ENCODE measurements at regions not wholly inside any gene's neighbourhood (a gene's known extent, or its start where the extent isn't known, plus 50 kb on each side); places are given as distances from the start of the nearest gene placed in this dataset.

- no peak for TF ChIP-seq TCF4 (CRISPR knock-in tag; IDR thresholded peaks at IDR 0.05; ENCODE audit: borderline replicate concordance)
- TF ChIP-seq TSHZ2 (CRISPR knock-in tag; IDR thresholded peaks at IDR 0.05) = no peak
- TF ChIP-seq CREB5 (CRISPR knock-in tag; IDR thresholded peaks at IDR 0.05; ENCODE audit: low read depth) = no peak
- no peak for TF ChIP-seq CSRNP3 (CRISPR knock-in tag; IDR thresholded peaks at IDR 0.05)
- TF ChIP-seq ISL1 (CRISPR knock-in tag; IDR thresholded peaks at IDR 0.05) = no peak
- no peak for TF ChIP-seq ZFP30 (CRISPR knock-in tag; IDR thresholded peaks at IDR 0.05)
- ATAC-seq = no peak; the same call in 2 of the 3 replicates
Measured at GRCh38 chr4:125433453-125433852, 118.7 kb downstream of the FAT4 start.

GRCh38 chr4:125434136-125434535 lies 119.4 kb downstream of the FAT4 start:
- TF ChIP-seq ISL1 (CRISPR knock-in tag; IDR thresholded peaks at IDR 0.05) = no peak

GRCh38 chr4:125440814-125441213 lies 126.1 kb downstream of the FAT4 start:
- no peak for ATAC-seq
- TF ChIP-seq TOX (CRISPR knock-in tag; IDR thresholded peaks at IDR 0.05; ENCODE audit: borderline replicate concordance) (no peak), ZFP30 (CRISPR knock-in tag; IDR thresholded peaks at IDR 0.05) (no peak), ZNF70 (CRISPR knock-in tag; IDR thresholded peaks at IDR 0.05) (no peak), ZFP3 (CRISPR knock-in tag; IDR thresholded peaks at IDR 0.05) (no peak), POU6F1 (CRISPR knock-in tag; IDR thresholded peaks at IDR 0.05; ENCODE audit: borderline replicate concordance, low read depth) (no peak), ZNF8 (CRISPR knock-in tag; IDR thresholded peaks at IDR 0.05) (no peak), CSRNP3 (CRISPR knock-in tag; IDR thresholded peaks at IDR 0.05) (no peak), CSDC2 (CRISPR knock-in tag; IDR thresholded peaks at IDR 0.05) (no peak)

More at GRCh38 chr4:125434136-125434535, 119.4 kb downstream of the FAT4 start:
- no peak for ATAC-seq

- TF ChIP-seq SNAI2 (CRISPR knock-in tag; IDR thresholded peaks at IDR 0.05) (no peak), ZNF565 (CRISPR knock-in tag; conservative IDR thresholded peaks at IDR 0.05; ENCODE audit: low read depth) (no peak)
- ATAC-seq = no peak
Measured at GRCh38 chr4:125444166-125444565, 129.4 kb downstream of the FAT4 start.

- no peak for ATAC-seq
- TF ChIP-seq BACH2 (CRISPR knock-in tag; IDR thresholded peaks at IDR 0.05; ENCODE audit: borderline replicate concordance) = no peak
- no peak for TF ChIP-seq OSR1 (CRISPR knock-in tag; IDR thresholded peaks at IDR 0.05)
- TF ChIP-seq ZFP30 (CRISPR knock-in tag; IDR thresholded peaks at IDR 0.05) = no peak
- TF ChIP-seq POU6F1 (CRISPR knock-in tag; IDR thresholded peaks at IDR 0.05; ENCODE audit: borderline replicate concordance, low read depth) = no peak
- TF ChIP-seq ZNF565 (CRISPR knock-in tag; conservative IDR thresholded peaks at IDR 0.05; ENCODE audit: low read depth) = no peak
- TF ChIP-seq PPARA (CRISPR knock-in tag; IDR thresholded peaks at IDR 0.05; ENCODE audit: borderline replicate concordance) = no peak
- TF ChIP-seq TCF4 (CRISPR knock-in tag; IDR thresholded peaks at IDR 0.05; ENCODE audit: borderline replicate concordance) = no peak
- TF ChIP-seq CSDC2 (CRISPR knock-in tag; IDR thresholded peaks at IDR 0.05) = no peak
- TF ChIP-seq TSHZ2 (CRISPR knock-in tag; IDR thresholded peaks at IDR 0.05) = no peak
- TF ChIP-seq TOX (CRISPR knock-in tag; IDR thresholded peaks at IDR 0.05; ENCODE audit: borderline replicate concordance) = no peak
- TF ChIP-seq ZFP3 (CRISPR knock-in tag; IDR thresholded peaks at IDR 0.05) = no peak
Measured at GRCh38 chr4:125445525-125445924, 130.8 kb downstream of the FAT4 start.
